HUES6 (cell line): ENCODE measurements at regions not wholly inside any gene's neighbourhood (a gene's known extent, or its start where the extent isn't known, plus 50 kb on each side); places are given as distances from the start of the nearest gene placed in this dataset.

Experiments used
- H3K27ac ChIP-seq: 2 replicates; pipeline ENCODE4 v1.7.0; 2013; ENCODE audit warnings: low read depth, mild to moderate bottlenecking, low read length, inconsistent platforms
- H3K27me3 ChIP-seq: 2 replicates; pipeline ENCODE4 v1.6.1; 2013; ENCODE audit warnings: low read length; ENCODE audit not compliant: control insufficient read depth, insufficient read depth
- H3K36me3 ChIP-seq: 2 replicates; pipeline ENCODE4 v1.6.1; 2013; ENCODE audit warnings: low read length; ENCODE audit not compliant: control insufficient read depth, insufficient read depth
- H3K4me1 ChIP-seq: 2 replicates; pipeline ENCODE4 v1.6.1; 2013; ENCODE audit warnings: low read length; ENCODE audit not compliant: control insufficient read depth, insufficient read depth
- H3K4me3 ChIP-seq: 2 replicates; pipeline ENCODE4 v1.5.1; 2013; ENCODE audit warnings: low read depth, low read length
- H3K9ac ChIP-seq: one replicate; pipeline ENCODE4 v1.6.1; 2013; ENCODE audit warnings: mild to moderate bottlenecking, low read length
- H3K9me3 ChIP-seq: 2 replicates; pipeline ENCODE4 v1.6.1; 2013; ENCODE audit warnings: low read depth, low read length; ENCODE audit not compliant: control insufficient read depth, insufficient read depth

DNA sequence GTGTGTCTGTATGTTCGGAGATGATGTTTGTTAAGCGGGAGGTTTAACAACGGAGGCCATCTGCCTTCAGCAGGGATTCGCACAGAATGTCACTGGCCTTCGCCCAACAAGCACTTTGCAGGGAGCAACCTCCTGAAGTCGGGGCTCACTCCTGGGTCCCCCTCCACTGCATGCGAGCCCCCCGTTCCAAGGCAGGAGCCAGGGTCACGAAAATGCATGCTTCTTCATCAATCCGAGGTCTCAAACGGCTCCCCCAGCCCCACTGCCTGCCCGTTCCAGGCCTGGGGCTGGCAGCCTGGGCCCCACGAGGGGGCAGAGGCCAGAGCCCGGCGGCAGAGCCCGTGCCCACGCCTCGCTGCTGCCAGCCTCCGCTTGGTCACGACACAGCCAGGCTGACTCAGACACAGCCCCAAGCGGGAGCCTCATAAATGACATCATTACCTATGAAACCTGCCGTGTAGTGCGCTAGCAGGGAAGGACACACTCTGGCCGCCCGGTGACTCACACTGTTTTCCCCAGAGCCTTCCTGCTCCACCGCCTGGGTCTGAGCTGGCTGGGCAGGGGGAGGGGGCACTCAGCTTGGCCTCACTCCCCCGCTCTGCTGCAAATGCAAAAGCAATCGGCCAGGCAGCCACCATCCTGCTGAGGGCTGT lies 169.5 kb upstream of the RTL1 start:
- H3K27me3 ChIP-seq, result peaks cover 28% of the 10 kb centered on the region
- H3K9me3 ChIP-seq, result no peaks in the 10 kb centered on the region
- peaks cover 3% of the 10 kb centered on the region; the same call in 1 of the 2 replicates for H3K36me3 ChIP-seq
- H3K9ac ChIP-seq, result peak overlapping the region; percentile 49
- peaks cover 41% of the 10 kb centered on the region for H3K4me1 ChIP-seq
- H3K4me3 ChIP-seq, result no peak overlapping the region
- H3K27ac ChIP-seq, result 0 out of 2 replicates have a peak overlapping the region, but pooled peaks have one; percentile 19

DNA sequence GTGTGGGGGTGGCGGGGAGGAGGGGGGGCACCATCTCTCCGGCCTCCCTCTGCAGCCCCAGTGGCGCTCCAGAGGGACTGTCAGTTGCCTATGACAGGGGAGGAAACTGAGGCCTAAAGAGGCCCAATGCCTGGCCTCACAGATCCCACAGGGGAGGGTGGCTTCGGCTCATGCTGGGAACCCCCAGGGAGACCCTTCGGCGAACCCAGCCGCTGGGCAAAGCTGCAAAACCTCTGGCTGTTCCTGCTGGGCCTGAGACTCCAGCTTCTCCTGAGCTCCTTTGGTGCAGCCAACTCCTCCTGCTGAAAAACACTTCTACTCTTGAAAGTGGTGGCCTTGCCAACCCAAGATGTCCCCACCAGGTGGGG lies 170.1 kb upstream of the RTL1 start:
- Histone ChIP-seq H3K9me3 (no peaks in the 10 kb centered on the region), H3K4me1 (peaks cover 41% of the 10 kb centered on the region), H3K27ac (no peak overlapping the region), H3K9ac (no peak overlapping the region), H3K4me3 (no peak overlapping the region), H3K36me3 (peaks cover 3% of the 10 kb centered on the region; the same call in 1 of the 2 replicates), H3K27me3 (peaks cover 33% of the 10 kb centered on the region)

DNA sequence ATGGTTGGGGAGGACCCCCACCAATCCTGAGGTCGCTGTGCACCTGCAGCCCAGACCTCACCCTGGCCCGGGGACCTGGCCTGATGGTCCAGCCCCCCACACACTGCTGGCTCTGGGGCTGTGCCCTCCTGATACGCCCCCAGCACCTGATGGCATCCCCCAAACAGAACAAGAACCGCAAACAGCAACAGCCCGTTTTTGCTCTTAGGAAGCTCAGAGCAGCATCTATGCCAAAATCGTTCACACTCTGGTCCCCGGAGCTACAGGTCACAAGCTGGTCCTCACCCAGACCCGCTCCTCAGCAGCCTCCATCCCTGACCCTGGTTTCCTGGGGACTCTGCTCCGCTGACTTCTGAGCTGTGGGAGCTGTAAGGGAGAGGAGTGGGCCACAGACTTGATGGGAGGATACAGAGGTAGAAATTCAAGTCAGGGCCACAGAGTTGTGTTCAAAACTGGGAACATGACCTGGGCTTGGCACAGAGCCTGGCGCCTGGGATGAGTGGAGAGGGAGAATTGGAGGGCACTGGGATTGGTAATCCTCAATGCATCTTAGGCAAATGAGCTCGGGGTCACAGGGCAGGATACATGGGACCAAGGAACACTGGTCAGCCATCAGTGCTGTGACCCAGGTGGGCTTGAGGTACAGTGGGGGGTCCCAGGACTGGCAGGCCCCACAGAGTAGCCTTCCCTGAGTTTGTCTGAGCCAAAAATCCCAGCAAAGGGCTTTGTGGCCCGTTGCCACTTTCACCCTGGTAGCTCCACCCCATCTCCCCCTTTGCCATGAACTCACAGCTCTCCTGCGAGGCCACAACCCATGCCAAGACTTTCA lies 170.9 kb upstream of the RTL1 start:
- no peak overlapping the region for H3K9ac ChIP-seq
- peaks cover 3% of the 10 kb centered on the region; the same call in 1 of the 2 replicates for H3K36me3 ChIP-seq
- no peak overlapping the region for H3K27ac ChIP-seq
- H3K9me3 ChIP-seq, result no peaks in the 10 kb centered on the region
- no peak overlapping the region for H3K4me3 ChIP-seq
- H3K4me1 ChIP-seq, result peaks cover 44% of the 10 kb centered on the region
- peaks cover 39% of the 10 kb centered on the region for H3K27me3 ChIP-seq

DNA sequence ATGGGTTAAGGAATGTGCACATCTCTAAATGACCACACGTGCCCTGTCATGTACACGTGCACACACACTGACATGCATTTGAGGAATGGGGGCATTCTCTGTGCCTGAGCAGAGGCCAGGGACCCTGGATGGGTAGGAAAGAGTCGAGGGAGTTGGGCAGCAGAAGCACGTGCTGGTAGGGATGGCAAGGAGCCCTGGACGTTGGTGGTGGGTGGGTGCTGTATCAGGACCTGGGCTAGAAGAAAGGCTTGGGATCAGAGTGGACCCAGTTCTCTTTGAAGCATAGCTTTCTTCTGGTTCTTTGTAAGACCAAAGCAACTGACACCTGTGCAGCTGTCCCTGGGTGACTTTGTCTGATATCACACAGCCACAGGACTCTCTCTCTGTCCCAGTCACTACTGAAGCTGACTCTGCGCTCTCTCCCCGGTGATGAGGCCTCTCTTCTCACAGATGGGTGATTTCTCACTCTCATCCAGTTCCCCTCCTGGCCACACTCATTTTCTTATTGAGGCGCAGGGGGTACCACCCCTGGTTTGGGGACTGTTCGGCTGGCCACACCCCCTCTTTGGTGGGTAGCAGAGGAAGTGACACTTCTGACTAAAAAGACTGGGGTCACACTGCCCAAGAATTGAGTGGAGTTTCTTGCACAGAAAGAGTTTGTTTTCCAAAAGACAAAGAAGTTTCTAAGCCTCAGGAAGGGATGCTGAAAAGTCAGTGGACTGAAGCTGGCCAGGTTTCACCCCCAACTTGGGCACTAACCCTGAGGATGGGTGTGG lies 171.7 kb upstream of the RTL1 start:
- Histone ChIP-seq H3K4me1 (peaks cover 44% of the 10 kb centered on the region), H3K27me3 (peaks cover 43% of the 10 kb centered on the region), H3K27ac (no peak overlapping the region)

DNA sequence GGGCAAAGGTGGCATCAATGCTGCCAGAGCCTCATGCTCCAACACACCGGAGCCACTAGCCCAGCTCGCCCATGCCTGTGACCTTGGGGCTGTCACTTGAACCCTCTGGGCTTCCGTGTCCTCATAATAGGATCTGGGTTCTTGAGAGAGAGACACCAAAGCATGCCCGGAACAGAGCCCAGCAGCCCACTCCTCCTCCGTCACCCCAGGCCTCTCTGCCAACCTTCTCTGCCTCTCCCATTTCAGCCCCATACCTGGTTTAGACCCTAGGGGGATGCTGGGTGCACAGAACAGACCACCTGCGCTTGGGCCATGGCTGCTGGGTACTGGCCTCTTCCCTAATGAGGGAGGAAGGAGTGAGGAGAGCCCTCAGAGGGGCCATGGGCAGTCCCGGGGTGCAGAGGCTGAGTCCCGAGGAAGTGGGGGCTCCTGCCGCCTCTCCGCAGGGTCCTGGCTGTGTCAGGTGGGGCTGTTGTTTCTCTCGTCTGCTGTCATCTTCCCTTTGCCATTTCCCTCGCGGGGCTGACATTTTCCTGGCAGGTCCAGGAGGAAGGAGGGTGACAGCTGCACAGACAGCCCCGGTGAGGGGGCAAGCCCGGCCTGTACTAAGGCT lies 172.4 kb upstream of the RTL1 start:
- no peak overlapping the region for H3K9ac ChIP-seq
- no peak overlapping the region for H3K4me3 ChIP-seq
- H3K27me3 ChIP-seq, result peaks cover 43% of the 10 kb centered on the region
- peaks cover 44% of the 10 kb centered on the region for H3K4me1 ChIP-seq
- no peaks in the 10 kb centered on the region for H3K36me3 ChIP-seq
- H3K27ac ChIP-seq, result no peak overlapping the region
- H3K9me3 ChIP-seq, result no peaks in the 10 kb centered on the region

More for the DNA sequence above, 171.7 kb upstream of the RTL1 start:
- Histone ChIP-seq H3K9me3 (no peaks in the 10 kb centered on the region), H3K9ac (no peak overlapping the region), H3K4me3 (no peak overlapping the region), H3K36me3 (no peaks in the 10 kb centered on the region)

DNA sequence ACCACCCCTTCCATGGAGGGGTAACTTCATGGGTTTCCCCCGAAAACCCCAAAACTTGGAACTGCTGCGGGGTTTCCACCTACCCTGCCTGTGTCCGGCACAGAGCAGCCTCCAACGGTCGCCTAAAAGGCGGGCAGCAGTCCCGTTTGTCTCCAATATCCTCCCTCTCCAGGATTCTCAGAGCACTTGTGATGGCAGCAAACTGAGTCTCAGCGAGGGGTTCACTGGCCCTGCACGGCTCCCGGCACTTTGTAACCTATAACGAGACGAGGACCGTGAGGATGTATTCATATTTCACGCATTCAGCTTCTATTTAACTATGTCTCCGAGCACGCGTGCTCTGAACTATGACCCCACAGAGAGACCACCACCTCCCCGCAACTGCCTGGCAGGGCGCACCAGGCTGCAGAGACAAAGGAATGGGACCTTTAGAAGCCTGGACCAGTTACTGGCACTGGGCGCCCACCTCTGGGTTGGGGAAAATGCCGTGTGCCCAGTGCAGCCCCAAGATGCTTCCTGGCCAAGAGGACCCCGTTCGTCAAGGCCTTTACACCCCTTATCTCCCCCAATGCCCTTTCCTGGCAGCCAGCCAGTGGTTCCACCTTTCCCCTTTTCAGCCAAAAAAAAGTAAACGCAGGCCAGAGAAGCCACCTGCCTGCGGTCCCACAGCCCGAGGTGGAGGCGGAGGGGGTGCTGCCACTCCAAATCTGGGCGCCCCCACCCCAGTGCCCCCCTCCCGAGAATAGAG lies 173.1 kb upstream of the RTL1 start:
- Histone ChIP-seq H3K9me3 (no peaks in the 10 kb centered on the region), H3K27me3 (peaks cover 43% of the 10 kb centered on the region), H3K9ac (no peak overlapping the region), H3K36me3 (no peaks in the 10 kb centered on the region), H3K27ac (no peak overlapping the region), H3K4me1 (peaks cover 39% of the 10 kb centered on the region), H3K4me3 (peak overlapping the region; percentile 56)

DNA sequence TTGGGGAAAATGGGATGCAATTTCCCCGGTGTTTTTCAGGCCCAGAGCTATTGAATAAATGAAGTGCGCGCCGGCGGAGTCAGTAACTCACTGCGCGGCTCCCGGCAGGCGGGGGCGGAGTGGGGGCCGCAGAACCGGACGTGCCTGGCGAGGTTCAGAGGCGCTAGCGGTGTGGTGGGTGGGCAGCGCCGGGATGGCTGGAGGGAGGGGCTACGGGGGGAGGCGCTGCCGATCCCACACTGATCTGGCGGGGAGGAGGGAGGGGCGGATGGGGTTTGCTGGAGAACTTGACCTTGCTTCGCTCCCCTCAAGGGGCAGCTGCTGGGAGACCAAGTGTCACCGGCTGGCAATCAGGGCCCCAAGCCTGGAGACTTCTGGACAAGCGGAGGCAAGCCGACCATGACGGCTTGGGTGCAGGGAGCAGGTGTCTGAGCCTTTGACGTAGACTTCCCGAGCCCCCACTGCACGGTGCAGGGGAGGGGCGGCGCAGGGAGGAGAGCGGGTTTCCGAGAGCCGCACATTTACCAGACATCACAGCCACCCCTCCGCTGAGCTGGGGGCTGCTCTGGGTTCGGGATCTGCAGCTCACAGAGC lies 174.1 kb upstream of the RTL1 start:
- Histone ChIP-seq H3K9ac (no peak overlapping the region), H3K36me3 (no peaks in the 10 kb centered on the region), H3K9me3 (no peaks in the 10 kb centered on the region), H3K27ac (no peak overlapping the region), H3K27me3 (peaks cover 49% of the 10 kb centered on the region), H3K4me1 (peaks cover 31% of the 10 kb centered on the region), H3K4me3 (peak overlapping the region; percentile 56)

DNA sequence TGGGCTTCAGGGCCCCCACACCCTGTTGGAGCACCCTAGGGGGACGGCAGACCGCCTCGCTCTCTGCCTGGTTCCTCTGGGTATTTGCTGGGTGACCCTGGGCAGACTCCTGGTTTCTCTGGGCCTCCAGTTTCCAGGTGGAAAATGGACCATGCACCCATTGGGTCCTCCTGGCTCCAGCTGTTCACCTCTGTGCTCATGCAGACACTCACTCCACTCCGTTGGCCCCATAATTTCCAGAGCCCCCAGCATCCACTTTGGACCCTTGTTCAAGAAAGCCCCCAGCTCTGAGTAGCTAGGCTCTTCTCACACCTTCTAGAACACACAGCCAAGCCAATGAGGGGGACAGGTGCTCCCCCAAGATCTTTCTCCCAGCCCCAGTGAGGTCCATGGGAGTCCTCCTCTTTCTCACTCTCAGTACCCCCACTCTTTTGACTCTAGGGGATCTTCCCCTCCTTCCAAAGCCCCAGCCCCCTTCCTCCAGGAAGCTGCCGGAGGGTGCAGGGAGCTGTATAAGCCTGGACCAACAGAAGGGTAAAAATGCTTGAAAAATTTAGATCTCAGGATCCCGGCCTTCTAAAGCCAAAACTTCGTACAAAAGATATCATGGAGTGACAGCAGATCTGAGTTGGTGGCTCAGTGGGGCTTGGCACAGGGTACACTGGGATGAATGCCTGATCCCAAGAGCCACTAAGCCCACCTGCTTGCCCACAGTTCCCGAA lies 174.8 kb upstream of the RTL1 start:
- Histone ChIP-seq H3K27ac (no peak overlapping the region), H3K9me3 (no peaks in the 10 kb centered on the region), H3K4me3 (no peak overlapping the region), H3K36me3 (no peaks in the 10 kb centered on the region), H3K4me1 (peaks cover 24% of the 10 kb centered on the region), H3K9ac (no peak overlapping the region), H3K27me3 (peaks cover 53% of the 10 kb centered on the region)

DNA sequence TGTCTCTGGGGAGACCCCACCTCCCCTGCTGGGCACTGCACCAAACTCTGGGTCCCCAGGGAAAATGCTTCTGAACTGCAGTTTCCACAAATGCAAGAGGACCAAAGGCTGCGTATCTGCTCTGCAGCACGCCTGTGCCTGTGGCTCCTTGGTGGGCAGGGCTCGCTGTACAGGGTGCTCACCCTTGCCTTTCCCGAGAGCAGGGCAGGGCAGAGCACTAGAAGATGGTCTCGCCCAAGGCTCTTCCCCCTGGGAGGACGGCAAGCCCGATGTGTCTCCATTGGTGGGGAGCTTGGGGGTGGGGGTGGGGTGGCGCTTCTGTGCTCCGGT lies 175.3 kb upstream of the RTL1 start:
- H3K4me3 ChIP-seq, result no peak overlapping the region
- no peaks in the 10 kb centered on the region for H3K36me3 ChIP-seq
- H3K27me3 ChIP-seq, result peaks cover 54% of the 10 kb centered on the region
- H3K9ac ChIP-seq, result no peak overlapping the region
- H3K27ac ChIP-seq, result no peak overlapping the region
- no peaks in the 10 kb centered on the region for H3K9me3 ChIP-seq
- H3K4me1 ChIP-seq, result peaks cover 18% of the 10 kb centered on the region
